ENCODE measurements at regions not wholly inside any gene's neighbourhood (a gene's known extent, or its start where the extent isn't known, plus 50 kb on each side); places are given as distances from the start of the nearest gene placed in this dataset.

DNA sequence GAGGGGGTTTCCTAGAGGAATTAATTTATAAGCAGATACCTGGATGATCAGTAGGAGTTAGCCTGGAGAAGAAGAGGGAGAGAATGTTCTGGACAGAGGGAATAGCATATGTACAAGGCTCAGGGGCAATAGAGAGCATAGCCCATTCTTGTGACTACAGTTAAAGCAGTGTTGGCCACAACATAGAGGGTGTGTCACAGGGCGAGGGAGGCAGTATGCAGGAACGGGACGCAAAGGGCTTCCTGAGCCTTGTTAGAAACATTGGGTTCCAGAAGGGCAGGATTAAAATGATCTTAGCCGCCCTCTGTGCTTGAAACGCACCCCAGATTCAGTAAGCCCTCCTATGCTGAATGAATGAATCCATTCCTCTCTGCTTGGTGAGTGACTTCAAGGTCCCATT lies 142.2 kb upstream of the PWP1 start:
- no peaks in the 10 kb centered on the region for H3K27me3 ChIP-seq (ENCODE audit: control insufficient read depth in 1 of 2, insufficient read depth in 2 of 2, low read length in 2 of 2)
- WGBS, 2 donors, result 84 to 91% methylated on average over 5 of the region's 5 CpGs

GRCh38 chr12:107543841-107544240 lies 141.8 kb upstream of the PWP1 start:
- H3K27ac ChIP-seq (ENCODE audit: low read depth in 2 of 2, low read length in 1 of 2), result no peak overlapping the region
- WGBS, 2 donors, result 69 to 82% methylated on average over 4 of the region's 4 CpGs
- peaks cover 0 to 2% of the 10 kb centered on the region in 2 donors for H3K36me3 ChIP-seq (ENCODE audit: control insufficient read depth in 2 of 2, insufficient read depth in 2 of 2, low read length in 1 of 2)
- H3K4me1 ChIP-seq (ENCODE audit: control insufficient read depth in 2 of 2, insufficient read depth in 2 of 2, low read length in 1 of 2), result no peaks in the 10 kb centered on the region
- H3K27me3 ChIP-seq (ENCODE audit: control insufficient read depth in 1 of 2, insufficient read depth in 2 of 2, low read length in 2 of 2), result no peaks in the 10 kb centered on the region
- H3K9me3 ChIP-seq (ENCODE audit: control insufficient read depth in 2 of 2, insufficient read depth in 1 of 2, low read depth in 1 of 2, low read length in 1 of 2), result no peaks in the 10 kb centered on the region
- no peak overlapping the region for H3K4me3 ChIP-seq (ENCODE audit: low read depth in 1 of 2, low read length in 2 of 2)

More for the DNA sequence above, 142.2 kb upstream of the PWP1 start:
- H3K4me3 ChIP-seq (ENCODE audit: low read depth in 1 of 2, low read length in 2 of 2), result no peak overlapping the region
- H3K27ac ChIP-seq (ENCODE audit: low read depth in 2 of 2, low read length in 1 of 2), result no peak overlapping the region
- no peaks in the 10 kb centered on the region for H3K4me1 ChIP-seq (ENCODE audit: control insufficient read depth in 2 of 2, insufficient read depth in 2 of 2, low read length in 1 of 2)
- H3K36me3 ChIP-seq (ENCODE audit: control insufficient read depth in 2 of 2, insufficient read depth in 2 of 2, low read length in 1 of 2), result peaks cover 0 to 2% of the 10 kb centered on the region in 2 donors
- H3K9me3 ChIP-seq (ENCODE audit: control insufficient read depth in 2 of 2, insufficient read depth in 1 of 2, low read depth in 1 of 2, low read length in 1 of 2), result no peaks in the 10 kb centered on the region

DNA sequence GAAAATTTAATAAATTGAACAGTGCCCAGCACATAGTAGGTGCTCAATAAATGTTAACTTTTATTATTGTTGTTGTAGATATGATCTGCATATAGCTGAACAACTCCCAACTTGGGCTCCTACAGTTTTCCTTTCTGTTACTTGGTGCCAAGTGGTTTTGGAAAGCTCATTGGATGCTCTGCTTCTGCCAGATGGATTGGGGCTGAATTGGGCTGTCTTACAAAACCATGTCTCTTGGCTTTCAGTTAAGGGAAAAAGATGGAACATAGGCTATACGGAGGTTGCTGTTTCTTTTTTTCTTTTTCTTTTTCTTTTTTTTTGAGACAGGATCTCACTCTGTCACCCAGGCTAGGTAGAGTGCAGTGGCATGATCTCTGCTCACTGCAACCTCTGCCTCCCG lies 140.7 kb upstream of the PWP1 start:
- Histone ChIP-seq H3K36me3 (ENCODE audit: control insufficient read depth in 2 of 2, insufficient read depth in 2 of 2, low read length in 1 of 2) (peaks cover 0 to 2% of the 10 kb centered on the region in 2 donors), H3K4me3 (ENCODE audit: low read depth in 1 of 2, low read length in 2 of 2) (no peak overlapping the region), H3K9me3 (ENCODE audit: control insufficient read depth in 2 of 2, insufficient read depth in 1 of 2, low read depth in 1 of 2, low read length in 1 of 2) (no peaks in the 10 kb centered on the region), H3K4me1 (ENCODE audit: control insufficient read depth in 2 of 2, insufficient read depth in 2 of 2, low read length in 1 of 2) (no peaks in the 10 kb centered on the region), H3K27me3 (ENCODE audit: control insufficient read depth in 1 of 2, insufficient read depth in 2 of 2, low read length in 2 of 2) (no peaks in the 10 kb centered on the region), H3K27ac (ENCODE audit: low read depth in 2 of 2, low read length in 1 of 2) (no peak overlapping the region)
- WGBS, 2 donors, result 52 to 70% methylated on average over 2 of the region's 2 CpGs

- Histone ChIP-seq H3K4me3 (ENCODE audit: low read depth in 1 of 2, low read length in 2 of 2) (no peak overlapping the region), H3K27ac (ENCODE audit: low read depth in 2 of 2, low read length in 1 of 2) (no peak overlapping the region), H3K4me1 (ENCODE audit: control insufficient read depth in 2 of 2, insufficient read depth in 2 of 2, low read length in 1 of 2) (no peaks in the 10 kb centered on the region)
These were observed 139.8 kb upstream of the PWP1 start for GRCh38 chr12:107545737-107546353.

DNA sequence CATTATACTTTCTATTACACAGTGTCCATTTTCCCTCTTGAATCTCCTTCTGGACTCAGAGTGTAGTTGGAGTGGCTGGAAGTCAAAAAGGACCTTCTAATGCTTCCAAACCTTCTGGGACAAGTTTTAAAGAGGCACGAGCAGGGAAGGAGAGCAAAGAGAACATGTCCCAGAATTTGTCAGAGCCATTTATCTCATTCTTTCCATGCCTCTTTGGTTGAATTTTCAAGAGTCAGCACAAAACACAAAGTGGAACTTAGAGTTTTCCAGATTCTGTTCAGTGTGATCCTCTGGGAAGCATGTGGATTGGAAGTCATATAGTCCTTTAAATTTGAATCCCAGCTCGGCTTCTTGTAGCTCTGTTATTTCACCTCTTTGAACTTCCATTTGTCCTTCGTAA lies 138.2 kb upstream of the PWP1 start:
- Histone ChIP-seq H3K27me3 (ENCODE audit: control insufficient read depth in 1 of 2, insufficient read depth in 2 of 2, low read length in 2 of 2) (no peaks in the 10 kb centered on the region), H3K9me3 (ENCODE audit: control insufficient read depth in 2 of 2, insufficient read depth in 1 of 2, low read depth in 1 of 2, low read length in 1 of 2) (no peaks in the 10 kb centered on the region), H3K4me1 (ENCODE audit: control insufficient read depth in 2 of 2, insufficient read depth in 2 of 2, low read length in 1 of 2) (no peaks in the 10 kb centered on the region), H3K4me3 (ENCODE audit: low read depth in 1 of 2, low read length in 2 of 2) (no peak overlapping the region), H3K36me3 (ENCODE audit: control insufficient read depth in 2 of 2, insufficient read depth in 2 of 2, low read length in 1 of 2) (peaks cover 0 to 2% of the 10 kb centered on the region in 2 donors), H3K27ac (ENCODE audit: low read depth in 2 of 2, low read length in 1 of 2) (no peak overlapping the region)
- WGBS, 2 donors, result 85 to 91% methylated on average over 3 of the region's 3 CpGs

More at GRCh38 chr12:107545737-107546353, 139.8 kb upstream of the PWP1 start:
- WGBS, 2 donors, result 69 to 77% methylated on average over 6 of the region's 6 CpGs
- H3K36me3 ChIP-seq (ENCODE audit: control insufficient read depth in 2 of 2, insufficient read depth in 2 of 2, low read length in 1 of 2), result peaks cover 0 to 2% of the 10 kb centered on the region in 2 donors
- no peaks in the 10 kb centered on the region for H3K9me3 ChIP-seq (ENCODE audit: control insufficient read depth in 2 of 2, insufficient read depth in 1 of 2, low read depth in 1 of 2, low read length in 1 of 2)
- no peaks in the 10 kb centered on the region for H3K27me3 ChIP-seq (ENCODE audit: control insufficient read depth in 1 of 2, insufficient read depth in 2 of 2, low read length in 2 of 2)

GRCh38 chr12:107549651-107550480 lies 135.7 kb upstream of the PWP1 start:
- Histone ChIP-seq H3K36me3 (ENCODE audit: control insufficient read depth in 2 of 2, insufficient read depth in 2 of 2, low read length in 1 of 2) (peaks cover 0 to 2% of the 10 kb centered on the region in 2 donors), H3K4me3 (ENCODE audit: low read depth in 1 of 2, low read length in 2 of 2) (no peak overlapping the region), H3K9me3 (ENCODE audit: control insufficient read depth in 2 of 2, insufficient read depth in 1 of 2, low read depth in 1 of 2, low read length in 1 of 2) (no peaks in the 10 kb centered on the region), H3K27me3 (ENCODE audit: control insufficient read depth in 1 of 2, insufficient read depth in 2 of 2, low read length in 2 of 2) (no peaks in the 10 kb centered on the region), H3K4me1 (ENCODE audit: control insufficient read depth in 2 of 2, insufficient read depth in 2 of 2, low read length in 1 of 2) (no peaks in the 10 kb centered on the region), H3K27ac (ENCODE audit: low read depth in 2 of 2, low read length in 1 of 2) (no peak overlapping the region)
- WGBS, 2 donors, result 90 to 91% methylated on average over 4 of the region's 4 CpGs

GRCh38 chr12:107551434-107551833 lies 134.2 kb upstream of the PWP1 start:
- H3K27ac ChIP-seq (ENCODE audit: low read depth in 2 of 2, low read length in 1 of 2), result no peak overlapping the region
- no peak overlapping the region for H3K4me3 ChIP-seq (ENCODE audit: low read depth in 1 of 2, low read length in 2 of 2)
- H3K36me3 ChIP-seq (ENCODE audit: control insufficient read depth in 2 of 2, insufficient read depth in 2 of 2, low read length in 1 of 2), result no peaks in the 10 kb centered on the region
- no peaks in the 10 kb centered on the region for H3K4me1 ChIP-seq (ENCODE audit: control insufficient read depth in 2 of 2, insufficient read depth in 2 of 2, low read length in 1 of 2)
- H3K9me3 ChIP-seq (ENCODE audit: control insufficient read depth in 2 of 2, insufficient read depth in 1 of 2, low read depth in 1 of 2, low read length in 1 of 2), result no peaks in the 10 kb centered on the region
- no peaks in the 10 kb centered on the region for H3K27me3 ChIP-seq (ENCODE audit: control insufficient read depth in 1 of 2, insufficient read depth in 2 of 2, low read length in 2 of 2)

- H3K27ac ChIP-seq (ENCODE audit: low read depth in 2 of 2, low read length in 1 of 2), result no peak overlapping the region
- H3K9me3 ChIP-seq (ENCODE audit: control insufficient read depth in 2 of 2, insufficient read depth in 1 of 2, low read depth in 1 of 2, low read length in 1 of 2), result no peaks in the 10 kb centered on the region
- no peak overlapping the region for H3K4me3 ChIP-seq (ENCODE audit: low read depth in 1 of 2, low read length in 2 of 2)
- H3K27me3 ChIP-seq (ENCODE audit: control insufficient read depth in 1 of 2, insufficient read depth in 2 of 2, low read length in 2 of 2), result no peaks in the 10 kb centered on the region
- no peaks in the 10 kb centered on the region for H3K36me3 ChIP-seq (ENCODE audit: control insufficient read depth in 2 of 2, insufficient read depth in 2 of 2, low read length in 1 of 2)
- H3K4me1 ChIP-seq (ENCODE audit: control insufficient read depth in 2 of 2, insufficient read depth in 2 of 2, low read length in 1 of 2), result no peaks in the 10 kb centered on the region
- 87 to 90% methylated on average over 4 of the region's 4 CpGs for WGBS, 2 donors
These were observed 133.3 kb upstream of the PWP1 start for GRCh38 chr12:107552263-107552662.

GRCh38 chr12:107553211-107553765 lies 132.3 kb upstream of the PWP1 start:
- H3K36me3 ChIP-seq (ENCODE audit: control insufficient read depth in 2 of 2, insufficient read depth in 2 of 2, low read length in 1 of 2), result no peaks in the 10 kb centered on the region
- no peak overlapping the region for H3K4me3 ChIP-seq (ENCODE audit: low read depth in 1 of 2, low read length in 2 of 2)
- no peaks in the 10 kb centered on the region for H3K27me3 ChIP-seq (ENCODE audit: control insufficient read depth in 1 of 2, insufficient read depth in 2 of 2, low read length in 2 of 2)
- no peak overlapping the region for H3K27ac ChIP-seq (ENCODE audit: low read depth in 2 of 2, low read length in 1 of 2)
- H3K4me1 ChIP-seq (ENCODE audit: control insufficient read depth in 2 of 2, insufficient read depth in 2 of 2, low read length in 1 of 2), result no peaks in the 10 kb centered on the region
- no peaks in the 10 kb centered on the region for H3K9me3 ChIP-seq (ENCODE audit: control insufficient read depth in 2 of 2, insufficient read depth in 1 of 2, low read depth in 1 of 2, low read length in 1 of 2)
- 81 to 86% methylated on average over 4 of the region's 4 CpGs for WGBS, 2 donors
